ENCODE measurements at regions not wholly inside any gene's neighbourhood (a gene's known extent, or its start where the extent isn't known, plus 50 kb on each side); places are given as distances from the start of the nearest gene placed in this dataset.
"Not testable (repeated sequence)": the region's sequence is repeated elsewhere in the genome, so short reads cannot be mapped to it uniquely, and the experiment has no call there.

- H3K9me3 ChIP-seq; H3K27ac ChIP-seq; H3K36me3 ChIP-seq; H3K4me3 ChIP-seq; H3K27me3 ChIP-seq; intact Hi-C loops (cut with DNase I); H3K4me1 ChIP-seq; DNase-seq; ATAC-seq: not testable (repeated sequence)
- WGBS, 2 donors = 88 to 100% methylated on average over 1 of the region's 2 CpGs
These were observed 238.6 kb upstream of the ZNF337 start for GRCh38 chr20:25935230-25935629.

GRCh38 chr20:25932806-25933205, 236.2 kb upstream of the ZNF337 start:
- H3K9me3 ChIP-seq; ATAC-seq; H3K4me1 ChIP-seq; H3K4me3 ChIP-seq; H3K36me3 ChIP-seq; H3K27me3 ChIP-seq; DNase-seq; H3K27ac ChIP-seq; intact Hi-C loops (cut with DNase I): not testable (repeated sequence)
- 48 to 64% methylated on average over 5 of the region's 5 CpGs for WGBS, 2 donors

- DNase-seq; H3K4me1 ChIP-seq; ATAC-seq; H3K27ac ChIP-seq; intact Hi-C loops (cut with DNase I); H3K27me3 ChIP-seq; H3K4me3 ChIP-seq; H3K9me3 ChIP-seq; H3K36me3 ChIP-seq: not testable (repeated sequence)
- WGBS, 2 donors = 34 to 47% methylated on average over 2 of the region's 2 CpGs
These were observed 235.5 kb upstream of the ZNF337 start for GRCh38 chr20:25932170-25932569.

GRCh38 chr20:25902321-25902720, 205.7 kb upstream of the ZNF337 start:
- not testable (repeated sequence) for DNase-seq, ATAC-seq

GRCh38 chr20:25898663-25899062, 202.0 kb upstream of the ZNF337 start:
- H3K27me3 ChIP-seq; DNase-seq; intact Hi-C loops (cut with DNase I); H3K4me1 ChIP-seq; ATAC-seq; H3K9me3 ChIP-seq; H3K4me3 ChIP-seq; H3K36me3 ChIP-seq; H3K27ac ChIP-seq: not testable (repeated sequence)
- WGBS, 2 donors = 73 to 76% methylated on average over 5 of the region's 5 CpGs

More at GRCh38 chr20:25902321-25902720, 205.7 kb upstream of the ZNF337 start:
- H3K27me3 ChIP-seq; H3K4me3 ChIP-seq; H3K9me3 ChIP-seq; H3K4me1 ChIP-seq; intact Hi-C loops (cut with DNase I); H3K36me3 ChIP-seq; H3K27ac ChIP-seq: not testable (repeated sequence)

- intact Hi-C loops (cut with DNase I); DNase-seq: not testable (repeated sequence)
These were observed 182.4 kb upstream of the ZNF337 start for GRCh38 chr20:25879096-25879495.

GRCh38 chr20:25868650-25868979, 172.0 kb upstream of the ZNF337 start:
- Histone ChIP-seq H3K4me3 (peak overlapping the region; percentile 12 to 65 (median 55)), H3K4me1 (peaks cover 0 to 35% (median 14%) of the 10 kb centered on the region in 9 donors), H3K27me3 (peaks cover 0 to 21% (median 0%) of the 10 kb centered on the region in 7 donors)
- H3K36me3 ChIP-seq; H3K27ac ChIP-seq; DNase-seq; H3K9me3 ChIP-seq; ATAC-seq; intact Hi-C loops (cut with DNase I): not testable (repeated sequence)
- WGBS, 2 donors = 21% methylated on average over 17 of the region's 17 CpGs

More at GRCh38 chr20:25879096-25879495, 182.4 kb upstream of the ZNF337 start:
- not testable (repeated sequence) for H3K27ac ChIP-seq, ATAC-seq, H3K27me3 ChIP-seq, H3K4me3 ChIP-seq, H3K36me3 ChIP-seq, H3K4me1 ChIP-seq, H3K9me3 ChIP-seq
- 89 to 96% methylated on average over 2 of the region's 2 CpGs for WGBS, 2 donors

GRCh38 chr20:25867776-25868649, 171.4 kb upstream of the ZNF337 start:
- intact Hi-C loops (cut with DNase I) = no loop called here
- DNase-seq (peak; percentile 83 to 86), ATAC-seq (peak; percentile 77 to 94 (median 90))
- TF ChIP-seq CTCF (IDR thresholded peaks at IDR 0.05) = no peak
- Histone ChIP-seq H3K4me3 (peak overlapping the region; percentile 12 to 65 (median 55)), H3K36me3 (no peaks in the 10 kb centered on the region), H3K27me3 (peaks cover 0 to 27% (median 0%) of the 10 kb centered on the region in 7 donors), H3K9me3 (no peaks in the 10 kb centered on the region), H3K4me1 (peaks cover 0 to 37% (median 20%) of the 10 kb centered on the region in 9 donors), H3K27ac (no peak overlapping the region)
- WGBS, 2 donors = 16% methylated on average over 46 of the region's 46 CpGs

GRCh38 chr20:25867015-25867775, 170.5 kb upstream of the ZNF337 start:
- H3K27ac ChIP-seq; intact Hi-C loops (cut with DNase I); DNase-seq; H3K9me3 ChIP-seq; ATAC-seq; H3K36me3 ChIP-seq: not testable (repeated sequence)
- H3K4me3 ChIP-seq = peak overlapping the region in 3 of 10 donors; percentile 56 to 61 (median 59)
- WGBS, 2 donors = 90 to 93% methylated on average over 35 of the region's 35 CpGs
- peaks cover 0 to 32% (median 0%) of the 10 kb centered on the region in 7 donors for H3K27me3 ChIP-seq
- peaks cover under 1 to 42% (median 23%) of the 10 kb centered on the region in 9 donors for H3K4me1 ChIP-seq

Measured in heart right ventricle (tissue), 16 donors.